ENCODE measurements at regions not wholly inside any gene's neighbourhood (a gene's known extent, or its start where the extent isn't known, plus 50 kb on each side); places are given as distances from the start of the nearest gene placed in this dataset.

DNA sequence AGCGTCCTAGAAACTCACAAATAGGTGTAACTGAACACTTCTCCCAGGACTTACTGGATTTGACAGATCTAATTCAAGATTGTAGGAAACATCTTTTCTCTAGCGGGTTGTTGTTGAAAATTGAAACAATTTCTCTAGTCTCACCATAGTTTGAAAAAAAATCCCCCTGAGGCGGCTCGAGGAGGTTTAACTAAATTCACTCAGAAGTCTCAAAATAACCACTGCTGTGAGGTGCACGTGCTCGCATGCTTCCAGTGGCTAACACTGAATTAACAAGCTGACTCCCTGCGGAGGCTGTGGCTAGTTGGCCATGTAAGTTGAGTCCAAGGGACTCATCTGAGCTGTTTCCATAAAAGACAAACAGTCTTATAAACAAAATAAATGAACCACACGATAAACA lies 503.9 kb downstream of the OCA2 start:
- DNase-seq (ENCODE audit: low read depth in 2 of 2) = no peak

DNA sequence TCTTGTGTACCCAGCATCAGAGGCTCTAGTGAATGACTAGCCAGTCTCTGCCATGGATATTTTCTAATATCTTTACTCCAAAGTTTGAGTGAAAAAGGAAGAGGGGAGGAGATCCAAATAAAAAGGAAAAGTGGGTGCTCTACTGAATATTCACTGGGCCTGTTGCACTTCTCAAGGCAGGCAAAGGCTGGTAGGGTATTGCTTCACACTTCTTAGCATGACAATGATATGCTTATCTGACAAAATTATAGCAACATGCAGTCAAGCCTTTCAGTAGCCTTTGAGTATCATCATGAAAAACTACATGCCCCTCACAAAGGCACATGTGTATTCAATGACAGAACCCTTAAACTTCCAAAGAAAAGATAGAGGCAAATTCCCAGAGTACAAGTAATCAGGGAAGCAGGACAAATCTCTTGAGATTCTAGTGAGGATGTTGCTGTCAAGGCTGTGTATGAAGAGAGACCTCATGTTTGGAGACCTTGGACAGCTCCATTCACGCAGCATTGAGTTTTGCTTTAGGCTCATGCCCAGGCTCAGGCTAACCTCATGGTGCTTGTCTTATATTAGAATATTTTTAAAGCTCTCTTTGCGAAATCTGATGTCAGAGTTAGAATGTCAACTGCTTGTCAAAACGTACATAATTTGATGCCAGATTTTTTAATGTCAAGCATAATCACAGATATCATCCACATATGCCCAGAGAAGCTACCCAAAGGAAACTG lies 506.9 kb downstream of the OCA2 start:
- Histone ChIP-seq H3K9me3 (ENCODE audit: control insufficient read depth, insufficient read depth, low read depth, low read length) (no peaks in the 10 kb centered on the region), H3K9ac (ENCODE audit: insufficient read depth, low read length) (no peak overlapping the region), H3K36me3 (ENCODE audit: control insufficient read depth, insufficient read depth, low read length) (no peaks in the 10 kb centered on the region), H3K27me3 (ENCODE audit: control insufficient read depth, insufficient read depth, low read length) (no peaks in the 10 kb centered on the region), H2AFZ (ENCODE audit: low read length) (no peak overlapping the region), H3K4me3 (replicated peaks in 1 of 4; ENCODE audit: control extremely low read depth in 1 of 4, insufficient read depth in 1 of 4, low read depth in 3 of 4, low read length in 4 of 4) (no peak overlapping the region), H3K27ac (ENCODE audit: insufficient read depth, low read length) (no peak overlapping the region), H3K79me2 (ENCODE audit: control insufficient read depth, insufficient read depth, low read length) (no peaks in the 10 kb centered on the region), H3K4me1 (ENCODE audit: control insufficient read depth, extremely low read depth, insufficient read depth, low read length) (no peaks in the 10 kb centered on the region), H3K4me2 (ENCODE audit: extremely low read depth, insufficient read depth, low read length) (no peak overlapping the region), H4K20me1 (ENCODE audit: control insufficient read depth, extremely low read depth, insufficient read depth, low read length) (no peaks in the 10 kb centered on the region)
- peak; percentile 28 to 39 for DNase-seq (ENCODE audit: low read depth in 2 of 2)
- no peak for TF ChIP-seq EZH2 (IDR thresholded peaks at IDR 0.05; ENCODE audit: low read length, missing control alignments)
- TF ChIP-seq, protein P1, sequence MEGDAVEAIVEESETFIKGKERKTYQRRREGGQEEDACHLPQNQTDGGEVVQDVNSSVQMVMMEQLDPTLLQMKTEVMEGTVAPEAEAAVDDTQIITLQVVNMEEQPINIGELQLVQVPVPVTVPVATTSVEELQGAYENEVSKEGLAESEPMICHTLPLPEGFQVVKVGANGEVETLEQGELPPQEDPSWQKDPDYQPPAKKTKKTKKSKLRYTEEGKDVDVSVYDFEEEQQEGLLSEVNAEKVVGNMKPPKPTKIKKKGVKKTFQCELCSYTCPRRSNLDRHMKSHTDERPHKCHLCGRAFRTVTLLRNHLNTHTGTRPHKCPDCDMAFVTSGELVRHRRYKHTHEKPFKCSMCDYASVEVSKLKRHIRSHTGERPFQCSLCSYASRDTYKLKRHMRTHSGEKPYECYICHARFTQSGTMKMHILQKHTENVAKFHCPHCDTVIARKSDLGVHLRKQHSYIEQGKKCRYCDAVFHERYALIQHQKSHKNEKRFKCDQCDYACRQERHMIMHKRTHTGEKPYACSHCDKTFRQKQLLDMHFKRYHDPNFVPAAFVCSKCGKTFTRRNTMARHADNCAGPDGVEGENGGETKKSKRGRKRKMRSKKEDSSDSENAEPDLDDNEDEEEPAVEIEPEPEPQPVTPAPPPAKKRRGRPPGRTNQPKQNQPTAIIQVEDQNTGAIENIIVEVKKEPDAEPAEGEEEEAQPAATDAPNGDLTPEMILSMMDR (conservative IDR thresholded peaks at IDR 0.05 in 1 of 2, IDR thresholded peaks at IDR 0.05 in 1 of 2; ENCODE audit: low read depth in 1 of 2, low read length in 2 of 2) = no peak

More for the DNA sequence above, 503.9 kb downstream of the OCA2 start:
- no peaks in the 10 kb centered on the region for H3K9me3 ChIP-seq (ENCODE audit: control insufficient read depth, insufficient read depth, low read depth, low read length)
- H2AFZ ChIP-seq (ENCODE audit: low read length) = no peak overlapping the region
- no peaks in the 10 kb centered on the region for H3K36me3 ChIP-seq (ENCODE audit: control insufficient read depth, insufficient read depth, low read length)
- no peaks in the 10 kb centered on the region for H3K79me2 ChIP-seq (ENCODE audit: control insufficient read depth, insufficient read depth, low read length)
- H3K4me1 ChIP-seq (ENCODE audit: control insufficient read depth, extremely low read depth, insufficient read depth, low read length) = no peaks in the 10 kb centered on the region
- no peak overlapping the region for H3K27ac ChIP-seq (ENCODE audit: insufficient read depth, low read length)
- H3K9ac ChIP-seq (ENCODE audit: insufficient read depth, low read length) = no peak overlapping the region
- no peak for TF ChIP-seq EZH2 (IDR thresholded peaks at IDR 0.05; ENCODE audit: low read length, missing control alignments)
- TF ChIP-seq, protein P1 (conservative IDR thresholded peaks at IDR 0.05 in 1 of 2, IDR thresholded peaks at IDR 0.05 in 1 of 2; ENCODE audit: low read depth in 1 of 2, low read length in 2 of 2) = no peak
- H3K4me2 ChIP-seq (ENCODE audit: extremely low read depth, insufficient read depth, low read length) = no peak overlapping the region
- no peak overlapping the region for H3K4me3 ChIP-seq (replicated peaks in 1 of 4; ENCODE audit: control extremely low read depth in 1 of 4, insufficient read depth in 1 of 4, low read depth in 3 of 4, low read length in 4 of 4)
- H3K27me3 ChIP-seq (ENCODE audit: control insufficient read depth, insufficient read depth, low read length) = no peaks in the 10 kb centered on the region
- no peaks in the 10 kb centered on the region for H4K20me1 ChIP-seq (ENCODE audit: control insufficient read depth, extremely low read depth, insufficient read depth, low read length)

All from fibroblast of lung (primary cell).